Thyroid gland (tissue), 4 donors: ENCODE measurements at regions not wholly inside any gene's neighbourhood (a gene's known extent, or its start where the extent isn't known, plus 50 kb on each side); places are given as distances from the start of the nearest gene placed in this dataset.
"Not testable (repeated sequence)": the region's sequence is repeated elsewhere in the genome, so short reads cannot be mapped to it uniquely, and the experiment has no call there.

Source experiments
- DNase-seq, 2 donors: peaks; one replicate each; pipeline ENCODE4 v3.0.0-alpha.2; 2019
- H3K27ac ChIP-seq, 3 donors: fragments of 200-600 bp; sonication (generic); 1 replicate in 2 of 3; 2 replicates in 1 of 3; pipeline ENCODE4 v1.5.1; 2016 to 2019; ENCODE audit warnings: mild to moderate bottlenecking in 1 of 3, moderate library complexity in 1 of 3
- H3K27me3 ChIP-seq: fragments of 200-600 bp; sonication (generic); one replicate; pipeline ENCODE4 v1.5.1; 2019
- H3K36me3 ChIP-seq, 2 donors: fragments of 200-600 bp; sonication (generic); one replicate each; pipeline ENCODE4 v1.5.1; 2016 to 2019
- H3K4me1 ChIP-seq, 2 donors: fragments of 200-600 bp; sonication (generic); one replicate each; pipeline ENCODE4 v1.5.1; 2017 to 2019
- H3K4me3 ChIP-seq, 3 donors: fragments of 200-600 bp; sonication (generic); replicated peaks in 1 of 3; 1 replicate in 2 of 3; 2 replicates in 1 of 3; pipeline ENCODE4 v1.5.1; 2016; ENCODE audit warnings: mild to moderate bottlenecking in 1 of 3
- H3K9me3 ChIP-seq: fragments of 200-600 bp; sonication (generic); one replicate; pipeline ENCODE4 v1.5.1; 2017
- POLR2A ChIP-seq, 2 donors: fragments of 450-650 bp; IDR thresholded peaks; one replicate each; pipeline ENCODE4 v1.6.1; 2017; ENCODE audit warnings: antibody characterized with exemption in 2 of 2, mild to moderate bottlenecking in 2 of 2, moderate library complexity in 1 of 2
- WGBS, 2 donors: methylation state at CpG; one replicate each; pipeline ENCODE4 v1.1.5; 2017; 5-methylcytosine and 5-hydroxymethylcytosine counted together
- intact Hi-C: fragments of 100-400 bp; cut with DNase I; formaldehyde crosslinking; loops from one replicate; pipeline ENCODE4 v1.15.1; 2023
- TF ChIP-seq, protein P1 (sequence below), 6 experiments: fragments of 200-600 bp in 3 of 6; fragments of 450-650 bp in 3 of 6; sonication (generic) in 3 of 6; IDR thresholded peaks; one replicate each; pipeline ENCODE4 v1.5.1; 2016 to 2019; ENCODE audit warnings: antibody characterized with exemption in 6 of 6, mild to moderate bottlenecking in 2 of 6, inconsistent platforms in 1 of 6, moderate library complexity in 1 of 6

DNA sequence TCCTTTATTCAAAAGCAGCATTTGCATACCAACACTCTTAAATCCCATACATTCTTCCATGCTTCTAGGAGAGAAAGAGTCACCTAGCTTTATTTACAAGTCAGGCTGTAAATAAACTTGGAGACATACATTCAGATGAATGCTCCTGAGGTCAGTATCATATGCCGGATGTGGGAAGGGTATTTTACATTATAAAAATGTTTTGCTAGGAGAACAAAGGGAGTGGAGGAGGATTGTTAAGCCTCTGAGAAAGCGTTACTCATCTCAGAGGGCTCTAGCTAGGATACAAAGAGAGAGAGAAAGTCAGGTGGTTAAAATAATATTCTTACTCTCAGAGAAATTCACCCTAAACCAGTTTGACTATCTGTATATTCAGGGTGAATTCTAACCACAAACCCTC, 300.9 kb upstream of the NPSR1 start:
- TF ChIP-seq, protein P1, sequence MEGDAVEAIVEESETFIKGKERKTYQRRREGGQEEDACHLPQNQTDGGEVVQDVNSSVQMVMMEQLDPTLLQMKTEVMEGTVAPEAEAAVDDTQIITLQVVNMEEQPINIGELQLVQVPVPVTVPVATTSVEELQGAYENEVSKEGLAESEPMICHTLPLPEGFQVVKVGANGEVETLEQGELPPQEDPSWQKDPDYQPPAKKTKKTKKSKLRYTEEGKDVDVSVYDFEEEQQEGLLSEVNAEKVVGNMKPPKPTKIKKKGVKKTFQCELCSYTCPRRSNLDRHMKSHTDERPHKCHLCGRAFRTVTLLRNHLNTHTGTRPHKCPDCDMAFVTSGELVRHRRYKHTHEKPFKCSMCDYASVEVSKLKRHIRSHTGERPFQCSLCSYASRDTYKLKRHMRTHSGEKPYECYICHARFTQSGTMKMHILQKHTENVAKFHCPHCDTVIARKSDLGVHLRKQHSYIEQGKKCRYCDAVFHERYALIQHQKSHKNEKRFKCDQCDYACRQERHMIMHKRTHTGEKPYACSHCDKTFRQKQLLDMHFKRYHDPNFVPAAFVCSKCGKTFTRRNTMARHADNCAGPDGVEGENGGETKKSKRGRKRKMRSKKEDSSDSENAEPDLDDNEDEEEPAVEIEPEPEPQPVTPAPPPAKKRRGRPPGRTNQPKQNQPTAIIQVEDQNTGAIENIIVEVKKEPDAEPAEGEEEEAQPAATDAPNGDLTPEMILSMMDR (IDR thresholded peaks at IDR 0.05), result no peak
- no peak for TF ChIP-seq POLR2A (IDR thresholded peaks at IDR 0.05)
- H3K36me3 ChIP-seq, result no peaks in the 10 kb centered on the region
- no peaks in the 10 kb centered on the region for H3K4me1 ChIP-seq
- no peak for DNase-seq
- H3K4me3 ChIP-seq, result no peak overlapping the region
- H3K27ac ChIP-seq, result no peak overlapping the region
- WGBS, 2 donors, result 58 to 77% methylated on average over 2 of the region's 2 CpGs
- H3K27me3 ChIP-seq, result no peaks in the 10 kb centered on the region
- intact Hi-C loops, result no loop called here
- no peaks in the 10 kb centered on the region for H3K9me3 ChIP-seq

DNA sequence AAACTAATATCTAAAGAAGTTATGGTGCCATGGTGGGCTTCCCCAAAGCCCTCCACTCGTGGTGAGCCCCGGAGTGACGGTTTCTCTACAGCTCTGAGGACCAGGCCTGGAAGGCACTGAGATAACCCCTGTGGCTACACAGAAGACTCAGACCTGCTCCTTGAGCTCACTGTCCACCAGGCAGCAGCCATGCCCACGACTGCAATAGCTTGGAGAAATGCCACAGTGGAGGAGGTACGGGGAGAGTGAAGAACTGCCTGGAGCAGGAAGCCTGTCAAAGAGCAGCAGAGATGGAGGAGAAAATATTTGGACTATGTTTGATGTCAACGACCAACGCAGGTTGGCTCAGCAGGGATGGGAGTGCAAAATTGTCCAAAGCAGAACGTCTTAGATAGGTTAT, 300.1 kb upstream of the NPSR1 start:
- intact Hi-C loops, result no loop called here
- no peaks in the 10 kb centered on the region for H3K9me3 ChIP-seq
- TF ChIP-seq, protein P1 (IDR thresholded peaks at IDR 0.05), result no peak
- TF ChIP-seq POLR2A (IDR thresholded peaks at IDR 0.05), result no peak
- no peaks in the 10 kb centered on the region for H3K4me1 ChIP-seq
- H3K27ac ChIP-seq, result no peak overlapping the region
- H3K4me3 ChIP-seq, result no peak overlapping the region
- no peak for DNase-seq
- no peaks in the 10 kb centered on the region for H3K36me3 ChIP-seq
- no peaks in the 10 kb centered on the region for H3K27me3 ChIP-seq
- WGBS, 2 donors, result 80 to 82% methylated on average over 8 of the region's 8 CpGs

DNA sequence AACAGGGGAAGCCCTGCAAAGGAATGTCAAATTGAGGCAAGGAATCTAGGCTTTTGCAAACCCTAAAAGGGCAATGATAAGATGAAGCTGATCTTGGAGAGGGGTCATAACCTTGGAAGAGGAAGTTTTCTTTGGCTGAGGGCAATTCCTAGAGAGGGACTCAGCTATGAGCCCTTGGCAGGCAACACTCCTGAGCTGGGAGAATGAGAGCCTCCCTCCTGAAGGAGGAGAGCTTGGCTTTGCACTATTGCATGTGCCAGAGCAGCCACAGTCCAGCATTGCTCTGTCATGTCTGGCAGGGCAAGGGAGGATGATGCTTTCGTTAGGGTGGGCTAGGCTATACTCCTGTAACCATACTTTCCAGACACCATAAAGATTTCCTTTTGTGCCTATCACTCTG, 299.4 kb upstream of the NPSR1 start:
- 92 to 100% methylated on average over 1 of the region's 1 CpG for WGBS, 2 donors
- H3K4me3 ChIP-seq, H3K4me1 ChIP-seq, H3K27ac ChIP-seq, H3K9me3 ChIP-seq, intact Hi-C loops, H3K27me3 ChIP-seq, H3K36me3 ChIP-seq, DNase-seq: not testable (repeated sequence)

DNA sequence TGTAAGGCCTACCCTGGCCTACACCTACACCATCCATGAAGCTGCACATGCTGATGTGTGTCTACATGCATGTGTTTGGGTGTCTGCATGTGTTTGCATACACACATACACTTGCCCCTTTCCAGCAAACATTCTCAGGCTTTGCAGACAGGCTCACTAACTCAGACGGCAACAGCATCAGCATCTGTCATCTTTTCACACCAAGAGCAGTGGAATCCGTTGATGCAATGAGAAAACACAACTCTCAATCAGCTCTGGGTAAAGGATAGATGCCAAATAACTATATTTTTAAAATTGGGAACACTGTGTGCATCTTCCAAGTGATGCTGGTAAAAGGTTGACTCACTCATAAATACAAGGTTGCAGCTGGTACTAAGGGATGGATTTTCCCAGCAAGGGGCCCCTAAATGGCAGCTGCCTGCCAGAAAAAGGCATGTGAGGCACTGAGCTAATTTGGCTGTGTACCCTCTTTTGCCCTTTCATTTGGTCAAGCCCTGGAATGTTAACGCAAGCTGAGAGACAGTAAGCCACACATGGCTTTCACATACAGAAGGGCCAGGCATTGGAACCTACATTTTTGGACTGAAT, 296.3 kb upstream of the NPSR1 start:
- WGBS, 2 donors, result 80 to 81% methylated on average over 3 of the region's 3 CpGs
- Histone ChIP-seq H3K4me1 (no peaks in the 10 kb centered on the region), H3K36me3 (no peaks in the 10 kb centered on the region), H3K27ac (no peak overlapping the region), H3K27me3 (no peaks in the 10 kb centered on the region), H3K9me3 (no peaks in the 10 kb centered on the region), H3K4me3 (no peak overlapping the region)
- TF ChIP-seq, protein P1 (IDR thresholded peaks at IDR 0.05), result no peak
- no peak for TF ChIP-seq POLR2A (IDR thresholded peaks at IDR 0.05)
- no peak for DNase-seq
- intact Hi-C loops, result no loop called here

DNA sequence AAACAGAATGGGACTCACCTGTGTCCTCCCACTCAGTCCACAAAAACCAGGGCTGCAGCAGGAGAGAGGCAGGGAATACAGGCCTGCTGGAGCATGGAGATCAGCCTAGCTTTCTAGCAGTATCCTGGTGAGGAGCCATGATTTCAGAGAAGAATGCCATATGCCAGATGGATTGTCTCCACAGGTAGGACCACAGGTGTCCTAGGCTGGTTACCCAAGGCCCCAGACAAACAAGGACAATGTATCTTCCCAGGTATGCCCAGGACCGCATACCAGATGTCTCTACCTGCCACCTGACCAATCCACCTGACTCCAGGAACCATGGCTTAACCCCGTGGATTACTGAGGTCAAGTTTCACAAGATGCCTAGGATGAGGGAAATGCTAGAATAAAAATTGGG, 295.4 kb upstream of the NPSR1 start:
- Histone ChIP-seq H3K9me3 (no peaks in the 10 kb centered on the region), H3K27ac (no peak overlapping the region), H3K36me3 (no peaks in the 10 kb centered on the region), H3K4me3 (no peak overlapping the region), H3K27me3 (no peaks in the 10 kb centered on the region), H3K4me1 (no peaks in the 10 kb centered on the region)
- TF ChIP-seq, protein P1 (IDR thresholded peaks at IDR 0.05), result no peak
- no peak for TF ChIP-seq POLR2A (IDR thresholded peaks at IDR 0.05)
- intact Hi-C loops, result no loop called here
- no peak for DNase-seq
- 50 to 79% methylated on average over 2 of the region's 2 CpGs for WGBS, 2 donors

DNA sequence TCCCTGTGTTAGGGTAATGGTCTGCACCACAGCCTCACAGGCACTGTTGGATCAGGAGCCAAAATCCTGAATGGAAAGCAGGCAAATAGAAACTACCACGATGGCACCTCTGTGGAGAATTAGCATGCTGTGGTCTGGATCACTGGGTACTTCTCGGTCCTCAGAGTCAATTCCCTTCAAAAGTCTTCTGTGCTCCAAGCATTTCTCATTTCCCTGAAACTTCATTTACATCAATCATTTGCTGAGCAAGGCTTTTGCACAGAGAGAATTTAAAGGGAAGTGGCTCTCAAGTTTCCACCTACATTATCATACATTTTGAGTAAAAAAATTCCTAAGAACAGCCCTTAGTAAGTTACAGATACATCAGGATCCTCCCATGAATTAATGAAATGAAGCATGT, 293.9 kb upstream of the NPSR1 start:
- WGBS, 2 donors, result 63 to 76% methylated on average over 2 of the region's 2 CpGs
- intact Hi-C loops, result no loop called here
- Histone ChIP-seq H3K27ac (no peak overlapping the region), H3K4me3 (no peak overlapping the region), H3K36me3 (no peaks in the 10 kb centered on the region), H3K9me3 (no peaks in the 10 kb centered on the region), H3K27me3 (no peaks in the 10 kb centered on the region), H3K4me1 (no peaks in the 10 kb centered on the region)
- DNase-seq, result no peak
- TF ChIP-seq POLR2A (IDR thresholded peaks at IDR 0.05), result no peak
- TF ChIP-seq, protein P1 (IDR thresholded peaks at IDR 0.05), result no peak
